Activated naive CD4-positive, alpha-beta T cell treated with anti-CD3 and anti-CD28 coated beads for 36 hours (primary cell): ENCODE measurements at regions not wholly inside any gene's neighbourhood (a gene's known extent, or its start where the extent isn't known, plus 50 kb on each side); places are given as distances from the start of the nearest gene placed in this dataset.

ENCODE experiments used
- CTCF ChIA-PET: fragments of 350-600 bp; sonication (Branson Sonifier 250); formaldehyde crosslinking; loops from one replicate; lab custom pipeline; 2021; ENCODE audit warnings: antibody characterized with exemption; lab: Charles Lee
- DNase-seq: peaks from one replicate; pipeline ENCODE4 v3.0.0-alpha.2; 2020
- H3K27ac Mint-ChIP-seq: one replicate; pipeline ENCODE4 v1.8.0; 2021; ENCODE audit warnings: mild to moderate bottlenecking, mixed read lengths
- H3K27me3 Mint-ChIP-seq: one replicate; pipeline ENCODE4 v1.8.0; 2021; ENCODE audit warnings: low read depth, mixed read lengths
- H3K36me3 Mint-ChIP-seq: one replicate; pipeline ENCODE4 v1.8.0; 2021; ENCODE audit warnings: low read depth, mixed read lengths
- H3K4me1 Mint-ChIP-seq: one replicate; pipeline ENCODE4 v1.8.0; 2021; ENCODE audit warnings: low read depth, mixed read lengths
- H3K4me3 Mint-ChIP-seq: one replicate; pipeline ENCODE4 v1.8.0; 2021; ENCODE audit warnings: mild to moderate bottlenecking, moderate library complexity, mixed read lengths
- H3K9me3 Mint-ChIP-seq: one replicate; pipeline ENCODE4 v1.8.0; 2021; ENCODE audit warnings: mixed read lengths
- intact Hi-C: fragments of 100-400 bp; cut with micrococcal nuclease; formaldehyde crosslinking; loops from one replicate; pipeline ENCODE4 v1.15.1; 2023

DNA sequence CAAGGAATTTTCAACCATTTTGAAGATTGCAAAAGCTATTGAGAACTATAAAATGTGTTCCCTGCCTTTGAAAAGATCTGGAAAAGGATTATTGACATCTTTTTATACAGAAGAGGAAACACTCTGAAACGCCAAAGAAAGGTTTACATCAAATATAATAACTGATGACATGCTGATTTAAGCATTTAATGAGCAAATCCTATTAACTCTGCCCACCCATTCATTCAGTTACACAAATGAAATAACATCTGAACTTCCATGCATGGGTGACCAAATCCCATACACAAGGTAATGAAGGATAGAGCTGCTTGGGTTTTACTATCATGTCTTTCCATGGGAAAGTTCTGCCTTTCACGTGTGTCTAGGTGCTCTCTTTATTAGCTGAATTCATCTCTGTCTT, 589.4 kb upstream of the WWC1 start:
- no peak overlapping the region for H3K27ac Mint-ChIP-seq

DNA sequence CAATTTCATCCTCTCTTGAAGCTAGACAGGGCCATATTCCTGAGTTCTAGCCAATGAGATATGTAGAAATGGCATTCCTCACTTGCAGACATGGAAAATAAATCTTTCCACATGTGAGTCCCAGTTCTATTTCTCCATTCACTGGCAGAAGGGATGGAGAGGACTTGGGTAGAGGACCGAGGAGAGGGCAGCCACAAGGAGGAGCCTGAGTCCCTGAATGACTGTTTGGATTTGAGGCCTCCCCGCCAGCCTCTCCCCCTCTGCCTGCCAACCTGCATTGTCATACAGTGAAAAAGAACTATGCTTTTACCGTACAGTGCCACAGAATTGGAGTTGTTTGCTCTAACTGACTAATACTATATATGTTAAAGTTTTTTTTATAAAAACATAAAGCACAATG, 583.0 kb upstream of the WWC1 start:
- Mint-ChIP-seq H3K4me1 (no peaks in the 10 kb centered on the region), H3K9me3 (peaks cover 1% of the 10 kb centered on the region), H3K27ac (no peak overlapping the region), H3K27me3 (peaks cover 3% of the 10 kb centered on the region), H3K4me3 (no peak overlapping the region), H3K36me3 (no peaks in the 10 kb centered on the region)
- CTCF ChIA-PET = no interaction called here
- intact Hi-C loops = no loop called here
- DNase-seq = no peak

More for the DNA sequence above, 589.4 kb upstream of the WWC1 start:
- H3K36me3 Mint-ChIP-seq = no peaks in the 10 kb centered on the region
- CTCF ChIA-PET = no interaction called here
- DNase-seq = no peak
- H3K4me1 Mint-ChIP-seq = no peaks in the 10 kb centered on the region
- H3K27me3 Mint-ChIP-seq = peaks cover 4% of the 10 kb centered on the region
- intact Hi-C loops = no loop called here
- H3K9me3 Mint-ChIP-seq = peaks cover 1% of the 10 kb centered on the region
- H3K4me3 Mint-ChIP-seq = no peak overlapping the region

DNA sequence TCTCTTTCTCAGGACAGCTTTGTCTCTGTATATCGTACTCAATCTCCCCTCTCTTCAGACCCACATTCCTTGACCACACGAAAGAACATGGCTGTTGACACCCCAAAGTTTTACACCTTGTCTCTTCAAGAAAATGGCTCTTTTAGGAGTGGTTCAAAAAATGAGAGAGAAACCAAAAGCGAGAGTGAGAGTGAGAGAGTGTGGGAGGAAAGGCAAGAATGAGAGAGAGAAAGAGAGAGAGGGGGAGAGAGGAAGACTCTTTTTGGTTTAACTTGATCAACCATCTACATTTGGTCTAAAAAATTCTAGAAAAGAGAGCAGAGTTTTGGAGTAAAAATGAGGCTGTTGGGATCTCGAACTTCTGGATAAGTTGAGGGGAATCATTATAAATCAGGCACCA, 581.8 kb upstream of the WWC1 start:
- intact Hi-C loops = no loop called here
- CTCF ChIA-PET = no interaction called here
- no peak overlapping the region for H3K27ac Mint-ChIP-seq
- peaks cover 1% of the 10 kb centered on the region for H3K9me3 Mint-ChIP-seq
- H3K36me3 Mint-ChIP-seq = no peaks in the 10 kb centered on the region
- peaks cover 4% of the 10 kb centered on the region for H3K27me3 Mint-ChIP-seq
- H3K4me3 Mint-ChIP-seq = no peak overlapping the region
- DNase-seq = no peak
- H3K4me1 Mint-ChIP-seq = no peaks in the 10 kb centered on the region

DNA sequence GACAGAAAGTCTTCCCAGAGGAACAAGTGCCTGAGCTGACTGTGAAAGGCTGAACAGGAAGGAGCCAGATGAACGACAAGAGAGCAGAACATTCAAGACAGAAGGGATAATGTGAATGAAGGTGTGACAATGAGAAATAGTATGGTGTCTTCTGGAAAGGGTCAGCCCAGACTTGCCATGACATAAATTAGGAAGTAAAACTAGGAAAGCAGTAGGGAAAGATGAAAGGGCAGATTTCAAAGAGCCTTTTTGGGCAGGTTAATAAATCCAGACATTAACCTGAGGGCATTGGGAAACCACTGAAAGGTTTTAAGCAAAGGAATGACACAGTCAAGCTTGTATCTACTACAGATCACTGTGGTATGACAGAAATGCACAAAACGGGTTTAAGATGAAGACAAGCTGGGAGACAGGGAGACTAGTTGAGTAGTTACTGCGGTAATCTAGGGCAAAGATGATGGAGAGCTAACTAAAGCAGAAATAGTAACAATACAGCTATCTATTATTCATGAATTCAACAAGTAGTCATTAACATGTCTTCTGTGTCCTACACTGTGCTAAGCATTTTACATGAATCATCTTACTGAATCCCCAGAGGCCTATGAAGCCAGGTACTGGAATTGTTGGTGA, 580.9 kb upstream of the WWC1 start:
- intact Hi-C loops = no loop called here
- Mint-ChIP-seq H3K4me3 (no peak overlapping the region), H3K9me3 (peaks cover 1% of the 10 kb centered on the region), H3K36me3 (no peaks in the 10 kb centered on the region), H3K4me1 (no peaks in the 10 kb centered on the region), H3K27ac (no peak overlapping the region), H3K27me3 (peaks cover 4% of the 10 kb centered on the region)
- DNase-seq = no peak
- CTCF ChIA-PET = interaction anchor here (0.6 kb wide), 1 partner anchor 10 kb away, joined by 3 read pairs; no protein-coding TSS in a partner anchor

DNA sequence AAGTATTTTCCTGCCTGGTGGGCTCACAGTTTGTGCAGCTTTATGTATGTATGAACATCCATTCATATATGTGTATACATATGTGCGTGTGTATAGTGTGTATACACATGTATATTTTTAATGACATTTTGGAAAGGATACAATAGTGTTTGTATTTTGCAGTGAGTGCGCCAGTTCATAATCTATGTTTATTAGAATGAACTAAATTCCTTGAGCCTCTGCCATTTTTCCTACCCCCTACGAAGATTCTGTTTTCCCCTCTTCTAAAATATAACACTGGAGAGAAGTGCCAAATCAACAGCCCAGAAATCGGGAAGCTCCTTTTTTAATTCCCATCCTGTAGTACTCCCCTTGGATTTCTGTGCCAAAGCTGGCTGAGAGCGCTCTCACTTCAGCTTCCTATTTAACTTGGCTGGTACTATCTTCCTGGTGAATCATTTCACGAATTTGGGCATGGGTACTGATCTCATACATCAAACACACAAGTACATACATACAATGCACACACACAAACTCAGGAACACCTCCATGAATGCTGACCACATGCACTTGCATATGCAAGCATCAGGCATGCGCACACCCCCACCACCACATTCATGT, 578.4 kb upstream of the WWC1 start:
- Mint-ChIP-seq H3K27me3 (peaks cover 4% of the 10 kb centered on the region), H3K9me3 (no peaks in the 10 kb centered on the region), H3K36me3 (no peaks in the 10 kb centered on the region), H3K4me3 (no peak overlapping the region), H3K27ac (no peak overlapping the region), H3K4me1 (no peaks in the 10 kb centered on the region)
- DNase-seq = no peak
- intact Hi-C loops = no loop called here
- CTCF ChIA-PET = interaction anchor here (1.6 kb wide), 1 partner anchor 9 kb away, joined by 7 read pairs; no protein-coding TSS in a partner anchor

DNA sequence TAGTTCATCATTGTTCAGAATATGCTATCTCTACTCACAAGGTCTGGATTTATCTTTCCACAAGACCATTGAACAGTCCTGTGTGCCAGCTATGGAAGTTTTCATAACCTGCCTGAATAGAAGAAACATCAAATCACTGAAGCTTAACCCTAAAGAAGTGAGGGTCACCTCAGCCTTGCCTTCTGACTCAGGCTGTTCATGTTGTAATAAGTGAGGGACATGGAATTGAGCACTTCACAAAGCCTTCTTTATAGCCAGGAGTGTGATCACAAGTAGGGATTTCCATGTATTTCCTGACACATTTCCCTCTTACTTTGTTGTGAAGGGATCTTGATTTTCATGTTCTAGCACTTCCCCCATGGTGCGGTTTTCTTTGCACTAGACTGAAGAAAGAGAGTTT, 577.5 kb upstream of the WWC1 start:
- H3K36me3 Mint-ChIP-seq = no peaks in the 10 kb centered on the region

DNA sequence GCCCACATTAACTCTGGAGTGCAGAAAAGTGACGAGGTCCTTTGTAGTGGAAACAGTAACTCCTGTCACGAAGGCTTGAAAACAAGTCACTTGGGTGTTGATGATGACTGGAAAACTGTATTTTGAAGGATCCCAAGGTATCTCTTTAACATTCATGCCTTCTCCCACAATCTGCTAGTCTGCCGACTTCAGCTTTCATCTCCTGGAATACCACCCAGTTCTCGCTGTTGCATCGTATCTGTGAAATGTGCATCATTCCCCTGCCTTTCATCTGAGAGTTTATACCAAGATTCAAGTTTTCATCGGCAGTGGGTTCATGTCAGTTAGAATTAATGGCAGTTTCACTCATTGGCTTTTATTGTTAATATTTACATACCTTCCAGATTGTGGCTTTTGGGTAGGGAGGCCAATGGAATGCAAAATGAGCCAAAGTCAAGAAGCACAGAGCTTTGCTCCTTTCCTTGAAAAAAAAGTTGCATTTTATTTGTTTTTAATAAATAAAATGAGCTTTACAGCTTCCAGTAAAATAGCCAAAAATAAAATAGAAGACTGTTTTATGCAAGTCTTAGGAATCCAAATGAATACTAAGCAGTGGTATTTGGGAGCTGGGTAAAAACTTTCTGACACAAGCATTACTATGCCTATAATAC, 575.2 kb upstream of the WWC1 start:
- no peak for DNase-seq
- Mint-ChIP-seq H3K4me1 (no peaks in the 10 kb centered on the region), H3K27me3 (peaks cover 12% of the 10 kb centered on the region), H3K4me3 (no peak overlapping the region), H3K36me3 (no peaks in the 10 kb centered on the region), H3K9me3 (no peaks in the 10 kb centered on the region), H3K27ac (no peak overlapping the region)
- intact Hi-C loops = no loop called here
- CTCF ChIA-PET = no interaction called here

More for the DNA sequence above, 577.5 kb upstream of the WWC1 start:
- intact Hi-C loops = no loop called here
- Mint-ChIP-seq H3K27ac (no peak overlapping the region), H3K9me3 (no peaks in the 10 kb centered on the region), H3K27me3 (peaks cover 4% of the 10 kb centered on the region), H3K4me1 (no peaks in the 10 kb centered on the region), H3K4me3 (no peak overlapping the region)
- DNase-seq = no peak
- CTCF ChIA-PET = no interaction called here

DNA sequence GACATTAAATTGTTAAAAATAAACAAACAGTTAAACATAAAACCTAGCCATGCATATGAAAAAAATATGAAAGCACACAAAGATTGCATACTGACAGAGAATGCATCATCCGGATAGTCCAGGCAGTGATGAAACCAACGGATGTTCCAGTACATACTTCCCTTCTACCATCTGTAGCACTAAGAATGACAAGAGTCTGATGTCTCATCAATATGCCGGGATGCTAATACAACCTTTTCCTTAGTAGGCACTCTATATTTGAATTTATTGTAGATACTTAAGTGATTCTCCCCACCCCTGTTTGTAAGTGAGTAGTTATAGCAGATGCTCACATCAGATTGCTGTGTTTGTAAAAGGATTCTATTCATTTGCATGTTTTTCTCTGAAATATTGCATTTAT, 571.2 kb upstream of the WWC1 start:
- intact Hi-C loops = no loop called here
- no peaks in the 10 kb centered on the region for H3K36me3 Mint-ChIP-seq
- H3K27ac Mint-ChIP-seq = no peak overlapping the region
- DNase-seq = no peak
- H3K4me1 Mint-ChIP-seq = peaks cover 4% of the 10 kb centered on the region
- CTCF ChIA-PET = interaction anchor here (0.7 kb wide), 1 partner anchor 10 kb away, joined by 3 read pairs; no protein-coding TSS in a partner anchor
- H3K27me3 Mint-ChIP-seq = peaks cover 14% of the 10 kb centered on the region
- no peak overlapping the region for H3K4me3 Mint-ChIP-seq
- H3K9me3 Mint-ChIP-seq = no peaks in the 10 kb centered on the region

DNA sequence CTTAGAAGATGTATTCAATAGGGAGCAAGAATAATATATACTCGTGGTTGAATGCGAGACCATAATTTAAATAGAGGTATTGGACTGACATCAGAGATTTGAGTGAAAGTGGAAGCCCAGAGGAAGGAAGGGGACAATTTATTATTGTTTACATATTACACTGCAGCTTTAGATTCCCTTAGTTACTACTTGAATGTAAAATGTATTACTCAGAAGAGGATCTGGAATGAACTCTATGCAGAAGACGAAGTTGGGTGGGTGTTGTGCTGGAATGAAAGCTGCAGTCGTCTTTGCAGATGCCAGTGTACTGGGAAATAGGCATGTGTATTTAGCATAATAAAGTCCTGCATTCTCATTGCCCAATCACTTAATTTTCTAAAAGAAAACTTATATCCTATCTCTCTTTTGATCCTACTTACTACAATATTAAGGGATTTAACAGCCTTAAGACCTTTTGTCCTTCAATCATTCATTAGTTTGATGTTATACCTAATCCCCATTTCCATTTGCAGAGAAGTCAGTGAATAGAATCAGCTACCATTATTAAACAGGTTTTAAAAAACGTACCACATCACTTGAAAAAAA, 570.7 kb upstream of the WWC1 start:
- no peak overlapping the region for H3K27ac Mint-ChIP-seq
- CTCF ChIA-PET = interaction anchor here (0.7 kb wide), 1 partner anchor 10 kb away, joined by 3 read pairs; no protein-coding TSS in a partner anchor
- peaks cover 14% of the 10 kb centered on the region for H3K27me3 Mint-ChIP-seq
- intact Hi-C loops = no loop called here
- H3K4me1 Mint-ChIP-seq = peaks cover 4% of the 10 kb centered on the region
- H3K9me3 Mint-ChIP-seq = no peaks in the 10 kb centered on the region
- DNase-seq = no peak
- H3K4me3 Mint-ChIP-seq = no peak overlapping the region
- H3K36me3 Mint-ChIP-seq = no peaks in the 10 kb centered on the region

DNA sequence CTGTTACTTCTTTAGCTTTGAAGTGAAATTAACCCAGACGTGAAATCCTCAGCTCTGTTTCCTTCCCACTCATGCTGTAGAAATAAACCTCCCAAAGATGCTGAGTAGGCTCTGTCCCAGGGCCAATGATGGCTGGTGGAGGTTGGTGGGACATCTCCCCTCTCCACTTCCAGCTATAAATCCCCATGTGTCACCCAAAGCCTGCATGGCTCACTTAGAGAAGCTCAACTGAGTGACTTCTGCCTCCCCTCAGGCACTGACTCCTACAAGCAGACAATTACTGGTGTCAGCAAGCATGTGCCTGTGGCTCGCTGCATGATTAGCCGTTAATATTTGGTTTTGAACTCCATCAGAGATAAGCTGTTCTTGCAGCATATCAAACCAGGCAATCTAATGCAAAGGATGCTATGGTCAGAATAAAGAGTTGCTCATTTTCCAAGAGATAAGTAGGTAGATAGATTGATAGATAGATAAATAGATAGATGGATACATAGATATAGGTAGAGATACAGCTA, 569.5 kb upstream of the WWC1 start:
- no peak overlapping the region for H3K4me3 Mint-ChIP-seq
- H3K9me3 Mint-ChIP-seq = no peaks in the 10 kb centered on the region
- H3K27me3 Mint-ChIP-seq = peaks cover 14% of the 10 kb centered on the region
- H3K36me3 Mint-ChIP-seq = no peaks in the 10 kb centered on the region
- CTCF ChIA-PET = interaction anchor here (0.8 to 3.1 kb wide), 5 partner anchors 9 to 501 kb away, joined by 3 to 25 read pairs (median 7); no protein-coding TSS in a partner anchor
- H3K27ac Mint-ChIP-seq = no peak overlapping the region
- H3K4me1 Mint-ChIP-seq = peaks cover 4% of the 10 kb centered on the region
- intact Hi-C loops = no loop called here
- DNase-seq = no peak

DNA sequence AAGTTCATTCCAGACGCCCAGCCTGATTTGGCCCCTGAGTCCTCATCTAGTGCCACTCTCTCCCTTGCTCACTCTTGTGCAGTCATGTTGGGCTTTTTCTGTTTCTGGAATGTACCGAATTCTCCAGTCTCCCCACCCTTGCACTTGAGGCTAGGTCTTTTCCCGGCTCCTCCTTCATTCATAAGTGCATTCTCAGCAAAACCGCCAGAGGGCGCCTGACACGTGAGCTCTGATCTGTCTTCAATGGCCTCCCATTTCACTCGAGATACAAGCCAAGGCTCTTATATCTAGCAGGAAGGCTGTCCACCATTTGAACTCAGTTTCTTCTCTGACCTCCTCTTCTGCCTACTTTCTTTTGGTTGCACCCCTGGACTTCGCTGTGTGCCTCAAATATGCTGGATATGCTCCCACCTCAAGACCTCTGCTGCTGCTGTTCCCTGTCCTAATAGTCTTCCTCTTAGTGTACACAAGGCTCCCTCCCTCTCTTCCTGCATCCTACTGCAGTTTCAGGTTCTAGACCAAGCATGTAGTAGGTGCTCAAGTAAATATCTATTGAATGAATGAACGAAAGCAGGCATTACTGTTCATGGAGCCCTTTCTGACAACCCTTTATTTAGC, 568.1 kb upstream of the WWC1 start:
- Mint-ChIP-seq H3K27ac (no peak overlapping the region), H3K27me3 (peaks cover 14% of the 10 kb centered on the region), H3K9me3 (no peaks in the 10 kb centered on the region), H3K4me3 (no peak overlapping the region), H3K36me3 (no peaks in the 10 kb centered on the region), H3K4me1 (peaks cover 4% of the 10 kb centered on the region)
- intact Hi-C loops = loop anchor here (1.0 kb wide), 3 partner anchors 324 to 496 kb away; no protein-coding TSS in a partner anchor
- peak; percentile 78 for DNase-seq
- CTCF ChIA-PET = interaction anchor here (1.4 to 3.1 kb wide), 4 partner anchors 10 to 496 kb away, joined by 5 to 25 read pairs (median 8); no protein-coding TSS in a partner anchor

DNA sequence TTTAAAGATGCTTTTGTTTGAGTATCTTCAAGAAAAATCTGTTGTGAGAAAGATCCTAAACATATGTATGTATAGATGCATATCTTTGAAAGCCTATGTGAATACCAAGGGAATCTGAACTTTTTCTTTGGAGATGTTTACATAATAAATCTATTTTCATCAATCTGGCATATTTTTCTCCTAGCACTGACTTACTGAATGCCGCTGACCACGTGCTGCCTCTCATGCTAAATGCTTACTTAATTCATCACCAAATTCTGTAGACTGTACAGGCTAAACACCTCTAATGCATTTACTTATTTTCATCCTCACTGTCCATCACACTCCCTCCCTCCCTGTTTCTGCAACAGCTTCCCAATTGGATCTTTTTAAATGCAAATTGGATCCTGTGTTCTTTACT, 566.2 kb upstream of the WWC1 start:
- intact Hi-C loops = no loop called here
- no peaks in the 10 kb centered on the region for H3K9me3 Mint-ChIP-seq
- H3K36me3 Mint-ChIP-seq = no peaks in the 10 kb centered on the region
- H3K4me3 Mint-ChIP-seq = no peak overlapping the region
- CTCF ChIA-PET = interaction anchor here (0.7 kb wide), 1 partner anchor 494 kb away, joined by 3 read pairs; no protein-coding TSS in a partner anchor
- H3K27me3 Mint-ChIP-seq = peaks cover 8% of the 10 kb centered on the region
- DNase-seq = no peak
- H3K27ac Mint-ChIP-seq = no peak overlapping the region
- H3K4me1 Mint-ChIP-seq = peaks cover 4% of the 10 kb centered on the region
